ENCODE measurements at regions not wholly inside any gene's neighbourhood (a gene's known extent, or its start where the extent isn't known, plus 50 kb on each side); places are given as distances from the start of the nearest gene placed in this dataset.

DNA sequence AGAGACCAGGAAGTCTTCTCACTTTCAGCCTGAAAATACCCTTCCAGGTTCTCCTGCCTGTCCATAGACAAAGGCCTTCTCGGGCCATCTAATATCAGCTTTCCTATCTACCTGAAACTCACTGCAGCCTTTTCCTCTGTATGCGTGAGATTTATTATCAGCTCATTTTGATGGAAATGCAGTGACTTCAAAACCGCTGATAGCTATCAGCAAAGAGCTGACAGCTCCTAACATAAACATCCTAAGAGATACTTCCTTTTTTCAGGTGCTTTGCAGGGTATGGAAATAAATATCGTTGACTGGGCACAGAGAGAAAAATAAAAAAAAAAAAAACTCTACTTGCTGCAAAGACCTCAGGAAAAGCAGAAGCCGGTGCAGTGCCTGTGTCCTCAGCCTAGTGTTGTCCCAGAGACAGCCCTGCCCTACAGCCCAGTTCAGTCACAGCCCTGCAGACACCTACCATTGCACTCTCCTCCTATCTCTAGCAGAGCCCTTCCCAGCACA, 215.0 kb upstream of the EGLN3 start:
- TF ChIP-seq GATA3 (IDR thresholded peaks at IDR 0.05; ENCODE audit: low read depth, low read length) (no peak), GATA2 (IDR thresholded peaks at IDR 0.05; ENCODE audit: low read depth, low read length) (no peak)

DNA sequence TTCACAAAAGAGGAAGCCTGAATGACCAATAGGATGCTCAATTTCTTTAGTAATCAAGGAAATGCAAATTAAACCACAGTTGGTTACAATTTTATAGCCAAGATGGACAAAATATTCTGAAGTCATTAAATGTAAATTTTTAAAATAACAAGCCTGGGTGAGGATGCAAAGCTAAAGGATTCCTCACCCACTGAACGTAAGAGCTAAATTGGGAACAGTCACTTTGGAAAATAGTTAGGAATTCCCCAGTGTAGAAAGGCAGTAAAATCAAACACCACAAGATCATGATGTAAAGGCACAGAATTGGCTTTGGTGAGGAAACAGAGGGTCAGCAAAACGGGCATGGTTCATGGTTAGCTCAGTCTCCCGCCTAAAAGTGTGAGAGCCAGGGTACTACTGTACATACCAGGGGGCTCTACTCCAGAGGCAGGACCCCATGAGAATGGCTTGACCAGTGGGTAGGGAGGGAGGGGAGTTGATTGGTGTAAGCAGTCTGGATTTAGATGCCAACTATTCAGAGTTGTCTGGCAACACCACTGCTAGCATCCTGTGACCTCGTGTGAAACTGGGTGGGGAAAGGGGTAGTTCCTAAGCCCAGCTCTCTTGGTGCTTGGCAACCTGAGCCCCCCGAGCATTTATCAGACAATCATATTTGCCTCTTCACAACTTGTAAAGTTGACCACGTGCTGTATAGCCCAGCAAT, 213.4 kb upstream of the EGLN3 start:
- TF ChIP-seq GATA3 (IDR thresholded peaks at IDR 0.05; ENCODE audit: low read depth, low read length): no peak
- no peak for TF ChIP-seq GATA2 (IDR thresholded peaks at IDR 0.05; ENCODE audit: low read depth, low read length)

DNA sequence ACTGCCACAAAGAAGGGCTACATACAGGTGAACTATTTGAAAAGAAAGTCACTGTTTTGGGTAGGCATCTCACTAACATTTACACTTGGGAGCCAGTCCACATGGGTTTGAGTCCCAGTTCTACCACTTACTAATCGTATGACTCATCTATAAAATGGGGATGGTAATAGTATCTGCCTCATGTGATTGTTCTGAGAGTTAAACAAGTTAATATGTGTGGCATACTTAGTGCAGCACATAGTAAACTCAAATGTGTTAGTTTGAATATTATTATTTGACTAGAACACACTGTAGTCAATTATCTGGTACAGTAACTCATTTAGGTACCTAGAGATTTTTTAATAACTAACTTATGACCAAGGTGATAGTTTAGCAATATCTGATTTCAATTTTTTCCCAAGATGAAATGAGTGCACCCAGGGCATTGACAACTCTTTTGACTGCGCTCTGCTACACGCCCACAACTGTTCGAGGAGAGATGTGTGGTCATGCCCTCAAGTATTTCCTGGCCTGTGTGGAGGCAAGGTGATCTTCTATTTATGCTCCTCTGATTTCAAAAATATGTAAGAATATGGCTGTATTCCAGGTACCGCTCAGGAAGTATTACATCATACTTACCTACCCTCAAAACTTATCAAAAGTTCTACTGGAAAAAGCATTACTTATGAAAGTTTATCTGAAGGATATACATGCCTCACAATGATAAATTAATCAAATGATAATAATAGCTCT, 210.6 kb upstream of the EGLN3 start:
- TF ChIP-seq GATA2 (IDR thresholded peaks at IDR 0.05; ENCODE audit: low read depth, low read length) (no peak), GATA3 (IDR thresholded peaks at IDR 0.05; ENCODE audit: low read depth, low read length) (no peak)

DNA sequence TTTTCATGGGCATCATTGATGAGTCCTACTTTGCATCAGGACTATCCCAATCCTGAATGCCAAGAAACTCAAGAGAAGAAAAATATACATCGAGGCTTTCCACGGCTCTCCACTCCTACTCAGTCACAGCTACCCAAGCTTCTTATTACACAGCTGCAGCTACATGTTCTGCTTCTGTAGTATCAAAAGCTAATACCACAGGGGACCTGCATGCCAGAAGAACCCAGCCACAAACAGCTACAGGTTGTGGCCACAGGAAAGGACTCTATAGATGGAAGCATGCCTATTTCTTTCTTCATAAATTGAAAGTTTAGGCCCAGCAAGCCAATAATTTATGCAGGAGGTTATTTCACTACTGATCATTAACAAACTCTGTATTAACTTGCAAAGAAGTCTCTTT, 209.7 kb upstream of the EGLN3 start:
- TF ChIP-seq GATA3 (IDR thresholded peaks at IDR 0.05; ENCODE audit: low read depth, low read length) (no peak), GATA2 (IDR thresholded peaks at IDR 0.05; ENCODE audit: low read depth, low read length) (no peak)

DNA sequence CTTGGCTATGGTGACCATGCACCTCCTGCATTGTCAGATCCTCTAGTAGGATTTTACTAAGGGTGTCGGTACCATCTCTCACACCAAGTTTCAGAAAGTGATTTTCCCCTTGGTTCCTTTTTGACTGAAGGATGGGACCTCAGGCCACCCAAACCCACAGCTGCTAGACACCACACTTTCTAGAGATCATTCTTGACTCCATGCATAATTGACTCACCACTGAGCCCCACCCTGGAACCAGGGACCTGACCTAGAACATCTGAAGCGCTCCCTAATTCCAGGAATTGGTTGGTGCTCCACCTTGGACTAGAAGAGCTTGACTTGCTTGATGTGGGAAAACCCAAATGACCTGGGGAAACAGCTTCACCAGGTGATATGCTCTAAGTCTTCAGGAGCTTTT, 206.8 kb upstream of the EGLN3 start:
- TF ChIP-seq GATA2 (IDR thresholded peaks at IDR 0.05; ENCODE audit: low read depth, low read length) (no peak), GATA3 (IDR thresholded peaks at IDR 0.05; ENCODE audit: low read depth, low read length) (no peak)

DNA sequence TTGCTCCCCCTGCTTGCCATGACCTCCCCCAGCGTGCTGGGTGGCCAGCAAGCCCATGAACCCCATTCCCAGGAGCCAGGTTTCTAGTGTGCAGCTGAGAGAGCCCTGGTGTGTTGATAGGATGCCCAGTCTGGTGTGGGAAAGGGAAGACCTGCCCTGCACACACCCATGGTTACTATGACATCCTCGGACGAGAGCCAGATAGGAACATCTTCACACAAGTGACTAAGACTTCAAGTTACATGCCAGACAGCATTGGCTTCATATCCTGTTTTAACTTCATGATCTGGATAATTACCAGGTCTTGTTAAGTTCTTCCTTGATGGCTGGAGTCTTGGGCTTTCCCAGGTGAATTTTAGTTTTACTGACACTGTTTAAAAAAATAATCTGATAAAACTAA, 196.6 kb upstream of the EGLN3 start:
- no peak for TF ChIP-seq GATA3 (IDR thresholded peaks at IDR 0.05; ENCODE audit: low read depth, low read length)
- no peak for TF ChIP-seq GATA2 (IDR thresholded peaks at IDR 0.05; ENCODE audit: low read depth, low read length)

DNA sequence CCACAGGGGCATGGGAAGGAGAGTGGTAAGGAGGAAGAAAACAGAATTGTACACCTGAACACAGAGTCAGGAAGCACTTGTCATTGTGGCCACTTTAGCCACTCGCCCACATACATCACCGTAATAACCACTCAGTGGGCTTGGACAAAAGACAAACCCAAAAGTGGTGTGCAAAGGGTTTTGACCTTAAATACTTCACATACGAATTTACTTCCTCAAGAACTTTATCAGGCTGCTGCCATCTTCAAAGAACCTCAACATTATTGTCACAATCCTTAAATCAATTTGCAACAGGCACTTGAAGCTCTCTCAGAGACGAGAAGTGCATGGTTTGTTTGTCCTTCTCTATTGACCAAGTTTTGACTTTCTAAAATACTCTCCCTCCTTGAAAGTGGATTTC, 187.3 kb upstream of the EGLN3 start:
- TF ChIP-seq GATA3 (IDR thresholded peaks at IDR 0.05; ENCODE audit: low read depth, low read length): no peak
- TF ChIP-seq GATA2 (IDR thresholded peaks at IDR 0.05; ENCODE audit: low read depth, low read length): no peak

DNA sequence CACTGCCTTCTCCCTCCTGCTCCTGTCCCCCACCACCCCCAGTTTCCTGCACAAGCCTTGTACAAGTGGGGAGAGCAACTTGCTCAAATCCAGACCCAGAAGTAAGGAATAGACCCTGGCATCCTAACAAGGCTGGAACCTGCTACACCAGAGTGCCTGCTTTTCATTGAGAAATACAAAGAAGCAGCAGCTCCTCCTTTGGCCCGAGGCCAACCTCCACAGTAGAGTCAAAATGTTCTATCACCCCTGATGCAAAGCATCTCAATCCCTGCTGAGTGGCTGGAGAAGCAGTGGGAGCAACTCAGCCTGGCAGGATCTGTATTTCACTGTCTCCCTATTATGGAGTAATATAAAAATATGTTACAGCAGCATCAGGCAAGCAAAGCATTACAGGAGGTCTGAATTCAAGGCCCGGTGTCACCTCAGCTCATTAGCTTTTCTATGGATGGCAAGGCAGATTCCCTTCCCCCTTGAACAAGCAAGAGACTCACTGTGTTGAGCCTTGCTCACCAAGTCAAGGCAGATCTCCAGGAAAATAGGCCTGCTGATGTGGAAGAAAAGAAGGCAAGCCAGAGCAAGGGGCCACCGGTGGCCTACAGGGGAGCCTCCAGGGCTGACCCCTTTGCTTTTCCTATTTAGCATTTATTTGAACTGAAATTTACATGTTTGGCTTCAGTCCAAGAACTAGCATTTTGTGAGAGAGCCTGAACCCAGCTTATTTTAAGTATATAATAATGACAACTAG, 186.3 kb upstream of the EGLN3 start:
- TF ChIP-seq GATA3 (IDR thresholded peaks at IDR 0.05; ENCODE audit: low read depth, low read length) (no peak), GATA2 (IDR thresholded peaks at IDR 0.05; ENCODE audit: low read depth, low read length) (no peak)

DNA sequence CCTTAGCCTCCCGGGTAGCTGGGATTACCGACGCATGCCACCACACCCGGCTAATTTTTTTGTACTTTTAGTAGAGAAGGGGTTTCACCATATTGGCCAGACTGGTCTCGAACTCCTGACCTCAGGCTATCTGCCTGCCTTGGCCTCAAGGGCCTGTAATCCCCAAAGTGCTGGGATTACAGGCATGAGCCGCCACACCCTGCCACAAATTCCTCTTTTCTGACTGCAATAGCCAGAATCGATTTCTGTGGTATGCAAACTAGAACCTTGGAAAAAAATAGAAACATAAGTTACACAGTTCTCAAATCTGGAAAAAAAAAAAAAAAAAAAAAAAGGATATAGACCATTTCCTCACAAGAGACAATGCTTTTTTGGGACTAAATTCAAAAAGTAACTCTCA, 184.6 kb upstream of the EGLN3 start:
- no peak for TF ChIP-seq GATA3 (IDR thresholded peaks at IDR 0.05; ENCODE audit: low read depth, low read length)

DNA sequence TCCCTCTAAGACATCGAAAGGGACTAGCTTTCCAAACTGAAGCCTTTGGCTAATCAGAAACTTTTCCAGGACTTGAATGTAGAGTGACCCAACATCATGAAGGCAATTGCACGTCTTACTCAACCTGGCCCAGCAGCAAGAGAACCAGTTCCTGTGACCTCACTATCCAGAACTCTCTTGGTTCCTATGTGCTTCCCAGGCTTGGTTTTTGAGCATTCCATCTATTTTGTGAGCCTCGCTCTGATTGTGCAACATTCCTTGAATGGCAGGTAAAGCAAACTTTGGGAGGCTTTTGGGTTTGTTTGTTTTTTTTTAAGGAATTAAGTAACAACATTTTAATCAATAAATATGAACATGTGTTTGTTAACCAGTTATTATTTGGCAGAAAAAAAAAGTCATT, 183.6 kb upstream of the EGLN3 start:
- TF ChIP-seq GATA3 (IDR thresholded peaks at IDR 0.05; ENCODE audit: low read depth, low read length) (no peak), GATA2 (IDR thresholded peaks at IDR 0.05; ENCODE audit: low read depth, low read length) (no peak)

DNA sequence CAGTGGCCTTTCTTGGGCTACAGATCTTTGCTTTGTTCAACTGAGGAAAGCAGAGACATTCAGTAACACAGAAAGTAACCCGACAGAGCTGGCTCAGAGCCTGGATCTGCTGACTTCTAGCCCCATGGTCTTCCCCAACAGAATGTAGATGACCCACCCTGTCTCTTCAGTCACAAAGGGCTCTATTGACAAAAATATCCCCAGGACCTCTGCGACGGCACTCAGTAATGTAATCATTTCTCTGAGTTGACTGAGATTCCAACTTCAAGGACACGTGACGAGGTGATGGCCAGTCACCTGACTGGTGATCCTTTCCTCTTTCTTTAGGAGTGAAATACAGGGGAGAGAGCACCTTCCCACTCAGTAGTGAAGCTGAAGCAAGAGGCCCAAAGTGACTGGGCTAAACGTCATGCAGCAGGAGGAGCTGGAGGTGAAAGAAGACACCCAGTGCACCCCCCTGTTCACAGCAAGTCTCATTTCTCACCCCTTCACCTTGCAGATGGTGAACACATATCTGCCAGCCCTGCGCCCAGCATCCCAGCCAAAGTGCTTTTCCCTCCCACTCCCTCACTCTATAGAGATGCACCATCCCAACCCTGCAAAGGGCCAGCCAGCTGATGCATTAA, 179.2 kb upstream of the EGLN3 start:
- TF ChIP-seq GATA2 (IDR thresholded peaks at IDR 0.05; ENCODE audit: low read depth, low read length) (no peak), GATA3 (IDR thresholded peaks at IDR 0.05; ENCODE audit: low read depth, low read length) (no peak)

DNA sequence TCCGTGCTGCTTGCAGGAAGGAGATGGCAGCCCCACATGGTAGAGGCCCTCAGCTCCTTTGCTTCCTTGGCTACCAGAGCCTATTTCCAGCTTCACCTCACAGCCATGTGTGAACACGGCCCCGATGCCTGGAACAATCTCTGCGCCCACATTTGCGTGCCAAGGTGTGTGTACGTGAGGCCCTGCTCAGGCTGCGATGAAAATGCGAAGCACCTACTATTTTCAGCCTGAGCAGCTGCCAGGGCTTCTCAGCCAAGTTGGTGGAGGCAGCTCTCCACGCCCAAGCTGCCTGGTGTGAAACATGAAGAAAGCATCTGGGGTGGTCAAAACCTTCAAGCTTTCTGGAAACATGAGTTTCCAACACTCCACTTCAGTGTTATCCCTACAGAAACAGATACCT, 177.8 kb upstream of the EGLN3 start:
- TF ChIP-seq GATA3 (IDR thresholded peaks at IDR 0.05; ENCODE audit: low read depth, low read length): no peak
- no peak for TF ChIP-seq GATA2 (IDR thresholded peaks at IDR 0.05; ENCODE audit: low read depth, low read length)

DNA sequence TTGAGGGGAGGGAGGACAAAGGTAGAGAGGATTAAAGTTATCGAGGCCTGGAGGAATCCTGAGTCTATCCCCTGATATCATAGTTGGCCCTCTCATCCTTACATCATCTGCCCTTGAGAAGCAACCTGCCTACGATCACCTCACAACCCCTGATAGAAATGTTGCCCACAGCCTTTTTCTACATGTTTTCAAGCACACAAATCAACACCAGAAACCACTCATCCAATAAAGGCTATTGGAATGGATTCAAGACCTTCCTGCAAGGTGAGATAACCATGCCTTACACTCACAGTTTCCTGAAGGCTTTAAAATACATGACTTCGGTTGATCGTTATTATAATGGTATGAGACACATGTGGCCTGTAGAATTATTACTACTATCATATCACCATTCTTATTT, 175.7 kb upstream of the EGLN3 start:
- no peak for TF ChIP-seq GATA3 (IDR thresholded peaks at IDR 0.05; ENCODE audit: low read depth, low read length)
- TF ChIP-seq GATA2 (IDR thresholded peaks at IDR 0.05; ENCODE audit: low read depth, low read length): no peak

DNA sequence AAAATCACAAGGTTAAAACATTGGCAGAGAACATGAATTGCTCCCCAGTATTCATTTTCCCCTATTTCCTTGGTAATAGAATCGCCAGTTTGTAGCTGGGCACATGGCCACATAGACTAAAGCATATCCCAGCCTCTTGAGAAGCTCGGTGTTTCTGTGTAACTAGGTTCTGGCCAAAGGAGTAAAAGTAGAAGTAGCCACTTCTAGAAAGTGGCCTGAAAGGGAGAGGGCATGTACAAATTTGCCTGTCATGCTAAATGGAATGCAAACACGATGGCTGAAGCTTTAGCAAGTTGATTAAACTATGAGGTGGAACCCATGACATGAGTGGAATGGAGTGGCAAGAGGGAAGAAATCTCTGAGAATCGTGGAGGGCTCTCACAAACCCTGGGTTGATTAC, 173.7 kb upstream of the EGLN3 start:
- TF ChIP-seq GATA2 (IDR thresholded peaks at IDR 0.05; ENCODE audit: low read depth, low read length): no peak

Measured in SH-SY5Y (cell line).